Neural progenitor cell (in vitro differentiated cells): ENCODE measurements at regions not wholly inside any gene's neighbourhood (a gene's known extent, or its start where the extent isn't known, plus 50 kb on each side); places are given as distances from the start of the nearest gene placed in this dataset.

Experiments used
- CTCF ChIP-seq: fragments of 200-600 bp; sonication (generic); IDR thresholded peaks from 2 replicates; pipeline ENCODE4 v1.5.1; 2017; ENCODE audit warnings: antibody characterized with exemption, mild to moderate bottlenecking
- EZH2phosphoT487 ChIP-seq: fragments of 200-600 bp; sonication (generic); IDR thresholded peaks from 2 replicates; pipeline ENCODE4 v1.6.1; 2017; ENCODE audit warnings: antibody characterized with exemption

- no peak for TF ChIP-seq EZH2phosphoT487
- no peak for TF ChIP-seq CTCF
Observed at GRCh38 chr4:126957556-126957955, 675.2 kb upstream of the INTU start.
